ENCODE measurements at regions not wholly inside any gene's neighbourhood (a gene's known extent, or its start where the extent isn't known, plus 50 kb on each side); places are given as distances from the start of the nearest gene placed in this dataset.

- no peak for DNase-seq (ENCODE audit: low read depth)
- TF ChIP-seq, protein P1, sequence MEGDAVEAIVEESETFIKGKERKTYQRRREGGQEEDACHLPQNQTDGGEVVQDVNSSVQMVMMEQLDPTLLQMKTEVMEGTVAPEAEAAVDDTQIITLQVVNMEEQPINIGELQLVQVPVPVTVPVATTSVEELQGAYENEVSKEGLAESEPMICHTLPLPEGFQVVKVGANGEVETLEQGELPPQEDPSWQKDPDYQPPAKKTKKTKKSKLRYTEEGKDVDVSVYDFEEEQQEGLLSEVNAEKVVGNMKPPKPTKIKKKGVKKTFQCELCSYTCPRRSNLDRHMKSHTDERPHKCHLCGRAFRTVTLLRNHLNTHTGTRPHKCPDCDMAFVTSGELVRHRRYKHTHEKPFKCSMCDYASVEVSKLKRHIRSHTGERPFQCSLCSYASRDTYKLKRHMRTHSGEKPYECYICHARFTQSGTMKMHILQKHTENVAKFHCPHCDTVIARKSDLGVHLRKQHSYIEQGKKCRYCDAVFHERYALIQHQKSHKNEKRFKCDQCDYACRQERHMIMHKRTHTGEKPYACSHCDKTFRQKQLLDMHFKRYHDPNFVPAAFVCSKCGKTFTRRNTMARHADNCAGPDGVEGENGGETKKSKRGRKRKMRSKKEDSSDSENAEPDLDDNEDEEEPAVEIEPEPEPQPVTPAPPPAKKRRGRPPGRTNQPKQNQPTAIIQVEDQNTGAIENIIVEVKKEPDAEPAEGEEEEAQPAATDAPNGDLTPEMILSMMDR (IDR thresholded peaks at IDR 0.05; ENCODE audit: low read depth, low read length, missing control alignments): no peak
- no peak overlapping the region for H3K4me3 ChIP-seq (ENCODE audit: low read depth, low read length)
Measured at GRCh38 chr2:111715987-111716904, 167.7 kb downstream of the ANAPC1 start.

- TF ChIP-seq, protein P1 (IDR thresholded peaks at IDR 0.05; ENCODE audit: low read depth, low read length, missing control alignments): no peak
- H3K4me3 ChIP-seq (ENCODE audit: low read depth, low read length): no peak overlapping the region
- DNase-seq (ENCODE audit: low read depth): no peak
Measured at GRCh38 chr2:111716905-111717775, 166.9 kb downstream of the ANAPC1 start.

Measured in GM12864 (cell line).